Ecto neural progenitor cell (in vitro differentiated cells): ENCODE measurements at regions not wholly inside any gene's neighbourhood (a gene's known extent, or its start where the extent isn't known, plus 50 kb on each side); places are given as distances from the start of the nearest gene placed in this dataset.
"Not testable (repeated sequence)": the region's sequence is repeated elsewhere in the genome, so short reads cannot be mapped to it uniquely, and the experiment has no call there.

Experiments used
- DNase-seq: peaks from one replicate; pipeline ENCODE4 v3.0.0-alpha.2; 2018; ENCODE audit warnings: low spot score

- DNase-seq: no peak
Observed at GRCh38 chrX:13518126-13518525, 51.3 kb upstream of the EGFL6 start.

DNA sequence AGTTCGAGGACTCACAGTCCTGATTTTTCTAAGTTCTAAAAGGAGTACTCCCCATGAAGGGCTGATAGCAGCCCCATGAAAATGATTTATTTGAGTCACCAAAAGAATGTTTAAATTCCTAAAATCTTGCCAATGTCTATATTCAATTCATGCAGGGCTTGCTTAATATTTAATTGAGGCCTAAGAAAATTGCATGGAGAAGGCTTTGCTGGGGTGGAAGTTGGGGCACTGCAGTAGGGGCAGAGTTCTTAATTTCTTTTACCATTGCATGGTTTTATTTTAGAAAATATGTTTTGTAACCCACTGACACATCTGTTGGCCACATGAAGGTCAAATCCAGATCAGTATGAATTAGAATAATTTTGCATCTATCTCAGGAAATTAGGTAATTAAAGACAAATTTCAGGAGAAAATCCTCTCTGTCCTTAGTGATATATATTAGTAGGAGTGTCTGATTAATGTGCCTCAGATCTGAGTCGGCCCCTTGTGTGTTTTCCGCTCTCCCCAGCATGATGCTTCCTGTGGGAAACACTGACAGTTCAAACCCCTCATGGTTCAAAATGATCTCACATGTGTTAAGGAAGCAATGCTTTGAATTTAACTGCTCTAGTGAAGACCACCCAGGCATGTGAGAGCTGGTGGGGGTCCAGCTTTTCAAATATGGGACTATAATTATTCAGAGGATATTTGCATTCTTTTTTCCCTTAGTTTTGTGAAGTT, 54.0 kb upstream of the EGFL6 start:
- no peak for DNase-seq

- no peak for DNase-seq
Observed at GRCh38 chrX:13511944-13512330, 57.5 kb upstream of the EGFL6 start.

DNA sequence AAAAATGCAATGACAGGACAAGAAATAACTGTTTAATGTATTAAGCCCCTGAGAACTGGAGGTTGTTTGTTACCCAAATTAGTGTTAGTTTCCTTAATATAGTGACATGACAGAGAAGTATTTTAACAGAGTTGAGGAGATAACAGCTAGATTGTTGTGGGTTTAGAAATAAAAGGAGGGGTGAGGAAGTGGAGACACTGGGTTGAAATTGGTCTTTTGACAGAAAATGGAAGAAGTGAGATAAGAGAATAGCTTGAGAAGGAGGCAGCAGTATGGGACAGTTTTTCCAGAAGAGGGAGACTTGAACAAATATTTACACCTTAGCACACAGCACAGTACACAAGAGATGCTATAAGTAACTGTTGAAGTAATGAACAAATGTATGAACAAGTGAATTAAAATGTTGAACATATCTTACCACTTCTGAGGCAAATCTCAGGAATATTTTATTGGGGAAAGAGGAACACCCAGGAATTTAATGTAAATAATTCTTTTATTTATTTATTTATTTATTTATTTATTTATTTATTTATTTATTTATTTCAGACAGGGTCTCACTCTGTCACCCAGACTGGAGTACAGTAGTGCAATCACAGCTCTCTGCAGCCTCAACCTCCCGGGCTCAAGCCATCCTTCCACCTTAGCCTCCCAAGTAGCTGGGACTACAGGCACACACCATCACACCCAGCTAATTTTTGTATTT, 58.0 kb upstream of the EGFL6 start:
- no peak for DNase-seq

DNA sequence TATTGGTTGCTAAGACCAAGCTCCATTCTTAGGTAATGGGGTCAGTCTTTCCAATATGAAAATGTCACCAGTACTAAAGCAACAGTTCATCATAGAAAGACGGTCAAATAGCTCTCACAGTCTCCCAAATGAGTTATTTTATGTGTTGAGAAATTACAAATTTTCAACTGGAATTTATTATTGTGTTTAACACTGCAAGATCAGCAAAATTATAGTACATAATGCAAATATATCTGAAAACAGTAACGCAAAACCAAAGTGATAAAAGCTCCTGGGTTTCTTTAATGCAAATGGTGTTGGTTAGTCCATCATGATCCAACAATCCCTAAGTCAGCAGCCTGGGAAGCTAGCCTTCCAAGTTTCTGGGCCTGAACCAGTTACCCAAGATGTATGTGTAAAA, 61.5 kb upstream of the EGFL6 start:
- DNase-seq: no peak

DNA sequence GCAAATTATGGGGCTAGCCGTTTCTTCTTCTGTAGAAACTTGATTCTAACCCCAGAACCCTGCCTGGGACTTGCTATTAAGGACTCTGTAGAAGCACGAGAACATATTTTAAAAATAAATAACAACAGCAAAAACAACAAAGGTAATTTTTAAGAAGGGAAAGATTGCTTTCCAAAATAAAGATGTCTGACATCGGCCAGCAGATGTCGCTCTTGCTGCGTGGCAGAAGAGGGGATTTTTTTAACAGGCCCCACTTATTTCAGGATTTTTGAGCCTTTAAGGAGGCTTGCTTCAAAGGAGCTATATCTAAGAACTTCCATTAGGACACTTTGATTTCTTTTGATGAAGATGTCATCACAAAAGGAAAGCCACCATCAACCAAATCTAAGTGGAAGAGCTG, 62.8 kb upstream of the EGFL6 start:
- no peak for DNase-seq

DNA sequence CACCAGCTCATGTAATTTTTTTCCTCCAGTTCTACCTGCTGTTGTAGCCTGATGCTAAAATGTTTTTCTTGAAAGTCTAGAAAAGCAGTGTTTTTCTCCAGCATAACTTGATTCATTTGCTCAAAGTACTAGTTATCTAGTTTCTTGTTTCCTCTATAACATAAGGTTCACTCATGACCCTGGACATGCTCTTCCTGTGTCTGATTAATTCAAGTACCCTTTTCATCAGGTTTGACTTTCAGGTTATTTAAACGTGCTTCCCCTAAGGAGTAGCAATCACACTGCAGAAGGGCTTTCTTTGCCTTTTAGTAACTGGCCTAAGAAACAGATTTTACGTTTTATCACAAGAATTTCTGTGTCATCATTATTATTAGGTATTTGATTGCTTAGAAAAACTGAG, 66.8 kb upstream of the EGFL6 start:
- no peak for DNase-seq

- no peak for DNase-seq
Observed at GRCh38 chrX:13499736-13500135, 69.7 kb upstream of the EGFL6 start.

DNA sequence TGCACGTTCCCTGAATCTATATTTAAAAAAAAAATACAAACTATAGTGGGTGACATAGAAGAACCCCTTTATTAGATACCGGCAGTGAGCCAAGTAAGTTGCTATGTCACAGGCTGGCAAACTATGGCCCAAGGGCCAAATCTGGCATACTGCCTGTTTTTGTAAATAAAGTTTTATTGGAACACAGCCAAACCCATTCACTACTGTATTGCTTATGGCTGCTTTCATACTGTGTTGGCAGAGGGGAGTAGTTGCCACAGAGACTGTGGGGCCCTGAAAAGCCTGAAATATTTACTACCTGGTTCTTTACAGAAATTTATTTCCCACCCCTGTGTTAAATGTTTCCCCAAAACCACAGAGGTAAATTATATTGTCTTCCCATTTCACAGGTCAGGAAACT, 71.2 kb upstream of the EGFL6 start:
- no peak for DNase-seq

GRCh38 chrX:13495232-13495631, 74.2 kb upstream of the EGFL6 start:
- no peak for DNase-seq

DNA sequence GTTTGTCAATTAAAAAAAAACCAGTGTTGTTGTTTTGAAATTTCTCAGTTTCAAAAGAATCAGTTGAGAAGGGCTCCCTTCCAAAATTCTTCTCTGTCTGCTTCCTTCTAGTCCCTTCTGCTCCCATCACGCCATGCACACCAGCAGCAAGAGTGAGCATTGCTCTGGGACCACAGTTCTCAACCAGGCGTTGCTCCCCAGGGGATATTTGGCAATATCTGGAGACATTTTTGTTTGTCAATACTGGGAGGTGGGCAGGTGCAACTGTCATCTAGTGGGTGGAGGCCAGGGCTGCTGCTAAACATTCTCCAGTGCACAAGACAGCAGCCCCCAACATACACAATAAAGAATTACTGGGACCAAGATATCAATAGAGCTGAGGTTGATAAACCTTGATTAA, 74.8 kb upstream of the EGFL6 start:
- no peak for DNase-seq

DNA sequence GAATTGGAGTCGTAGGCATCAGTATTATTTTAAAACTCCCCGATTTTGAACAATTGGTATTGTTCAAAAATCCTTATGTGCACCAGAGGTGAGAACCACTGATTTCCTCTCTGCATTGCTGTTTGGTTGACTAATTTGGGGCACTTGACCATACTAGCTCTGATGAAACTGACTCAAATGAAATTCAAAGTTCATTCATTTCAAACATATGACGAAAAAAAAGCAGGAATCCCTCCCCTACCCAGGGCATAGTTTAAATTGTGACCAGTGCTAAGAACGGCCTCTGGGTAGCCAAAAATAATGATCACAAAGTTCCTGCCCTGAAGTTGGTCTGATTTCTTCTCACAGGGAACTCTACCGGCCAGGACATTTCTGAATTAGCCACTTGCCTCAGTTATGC, 75.7 kb upstream of the EGFL6 start:
- DNase-seq: no peak

DNA sequence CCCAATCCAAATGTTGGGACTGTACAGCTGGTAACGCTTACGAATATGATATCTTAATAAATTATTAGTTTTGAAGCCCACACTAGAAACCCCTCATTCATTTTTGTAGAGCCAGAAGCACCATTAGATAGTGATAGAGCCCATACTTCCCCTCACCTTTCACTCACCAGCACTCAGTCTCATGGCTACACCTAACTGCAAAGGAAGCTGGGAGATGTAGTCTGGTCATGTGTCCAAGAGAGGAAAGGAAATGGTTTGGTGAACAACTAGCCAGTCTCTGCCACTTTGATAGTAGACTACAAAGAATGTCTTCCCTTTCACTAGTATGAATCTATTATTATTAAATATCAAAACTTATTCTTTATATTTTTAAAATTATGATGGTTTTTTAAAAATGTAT, 77.1 kb upstream of the EGFL6 start:
- no peak for DNase-seq

- DNase-seq: no peak
Observed at GRCh38 chrX:13491061-13491460, 78.3 kb upstream of the EGFL6 start.

DNA sequence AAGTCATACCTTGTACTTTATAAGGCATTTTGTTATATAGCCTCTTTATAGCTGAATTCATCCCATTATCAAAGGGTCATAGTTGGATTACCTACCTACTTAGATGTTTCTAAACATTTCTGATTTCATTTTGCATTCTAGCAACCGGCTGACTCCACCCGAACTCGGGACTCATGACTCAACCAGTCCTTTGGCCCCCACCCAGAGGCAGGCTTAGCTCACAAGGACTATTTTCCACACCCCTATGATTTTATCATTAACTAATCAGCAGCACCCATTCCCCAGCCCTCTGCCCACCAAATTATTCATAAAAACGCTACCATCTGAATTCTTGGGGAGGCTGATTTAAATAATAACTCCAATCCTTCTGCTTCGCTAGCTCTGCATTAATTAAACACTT, 79.9 kb upstream of the EGFL6 start:
- no peak for DNase-seq

- peak; percentile 59 for DNase-seq
Observed at GRCh38 chrX:13487731-13488505, 81.5 kb upstream of the EGFL6 start.

DNA sequence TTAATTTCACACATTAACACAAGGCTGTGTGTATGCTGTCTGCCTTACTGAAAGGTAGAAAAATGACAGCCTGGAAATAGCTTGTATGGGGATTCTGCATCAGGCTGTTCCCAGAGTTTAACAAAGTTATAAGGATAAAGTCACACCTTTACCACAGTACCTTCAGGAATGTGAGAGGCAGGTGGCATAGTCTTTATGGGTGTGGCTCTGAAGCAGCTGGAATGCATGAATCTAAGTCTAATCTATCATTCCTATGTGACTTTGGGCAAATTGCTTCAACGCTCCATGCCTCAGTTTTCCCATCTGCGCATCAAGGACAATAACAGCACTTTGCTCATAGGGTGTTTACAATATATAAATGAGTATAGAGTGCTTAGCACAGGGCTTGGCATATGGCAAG, 84.2 kb upstream of the EGFL6 start:
- no peak for DNase-seq

- no peak for DNase-seq
Observed at GRCh38 chrX:13483773-13484172, 85.6 kb upstream of the EGFL6 start.

DNA sequence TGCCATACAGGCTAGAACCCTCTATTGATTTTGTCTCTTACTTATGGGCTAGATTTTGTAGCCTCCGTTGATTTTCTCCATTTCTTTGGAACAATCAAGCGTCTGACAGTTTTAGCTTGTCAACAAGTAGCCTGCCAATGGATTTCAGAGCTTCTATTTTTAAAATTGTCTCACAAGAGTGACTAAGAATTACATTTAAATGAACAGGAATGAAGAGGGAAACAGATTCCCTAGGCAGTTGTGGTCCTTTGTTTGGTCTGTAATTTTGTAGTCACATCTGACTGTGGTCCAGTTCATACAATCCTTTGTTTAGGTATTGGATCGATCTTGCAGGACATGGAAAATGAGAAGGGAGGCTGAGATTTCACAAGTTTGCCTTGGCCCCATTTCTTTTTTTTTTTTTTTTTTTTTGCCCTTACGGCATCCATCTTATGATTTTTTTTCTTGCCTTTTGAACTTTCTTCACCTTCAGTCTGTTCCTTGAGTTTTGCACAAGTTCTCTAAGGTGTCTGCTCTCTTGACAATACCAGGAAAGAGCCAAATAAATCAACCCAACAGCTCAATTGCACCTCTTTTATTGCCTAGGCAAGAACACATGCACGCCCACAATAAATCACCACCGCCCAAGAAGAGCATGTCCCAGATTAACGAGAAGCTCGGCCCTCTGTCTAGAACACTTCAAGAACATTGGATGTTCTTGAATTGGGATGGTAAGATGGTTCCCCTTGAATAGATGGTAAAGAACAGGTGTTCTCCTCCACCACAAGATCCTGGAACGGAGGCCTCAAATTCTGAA, 86.5 kb upstream of the EGFL6 start:
- DNase-seq: no peak

DNA sequence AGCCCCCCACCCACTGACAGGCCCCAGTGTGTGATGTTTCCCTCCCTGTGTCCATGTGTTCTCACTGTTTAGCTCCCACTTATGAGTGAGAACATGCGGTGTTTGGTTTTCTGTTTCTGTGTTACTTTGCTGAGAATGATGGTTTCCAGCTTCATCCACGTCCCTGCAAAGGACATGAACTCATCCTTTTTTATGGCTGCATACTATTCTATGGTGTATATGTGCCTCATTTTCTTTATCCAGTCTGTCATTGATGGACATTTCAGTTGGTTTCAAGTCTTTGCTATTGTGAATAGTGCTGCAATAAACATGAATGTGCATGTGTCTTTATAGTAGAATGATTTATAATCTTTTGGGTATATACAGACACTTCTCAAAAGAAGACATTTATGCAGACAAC, 88.6 kb upstream of the EGFL6 start:
- not testable (repeated sequence) for DNase-seq

DNA sequence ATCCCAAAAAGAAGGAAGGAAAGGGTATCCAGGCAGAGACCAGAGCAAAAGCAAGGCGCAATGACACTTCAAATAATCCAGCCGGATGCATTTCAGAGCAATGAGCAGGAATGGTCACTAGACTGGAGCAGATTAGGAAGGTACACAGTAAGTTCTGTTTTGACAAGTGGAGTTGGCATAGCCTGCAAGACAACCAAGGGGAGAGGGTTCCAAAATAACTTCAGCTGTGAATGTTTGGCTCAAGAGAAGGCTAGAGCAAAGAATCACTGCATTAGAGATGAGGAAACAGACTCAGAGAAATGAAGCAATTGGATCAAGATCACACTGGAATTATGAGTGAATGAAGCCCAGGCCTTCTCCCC, 90.0 kb upstream of the EGFL6 start:
- DNase-seq: no peak

DNA sequence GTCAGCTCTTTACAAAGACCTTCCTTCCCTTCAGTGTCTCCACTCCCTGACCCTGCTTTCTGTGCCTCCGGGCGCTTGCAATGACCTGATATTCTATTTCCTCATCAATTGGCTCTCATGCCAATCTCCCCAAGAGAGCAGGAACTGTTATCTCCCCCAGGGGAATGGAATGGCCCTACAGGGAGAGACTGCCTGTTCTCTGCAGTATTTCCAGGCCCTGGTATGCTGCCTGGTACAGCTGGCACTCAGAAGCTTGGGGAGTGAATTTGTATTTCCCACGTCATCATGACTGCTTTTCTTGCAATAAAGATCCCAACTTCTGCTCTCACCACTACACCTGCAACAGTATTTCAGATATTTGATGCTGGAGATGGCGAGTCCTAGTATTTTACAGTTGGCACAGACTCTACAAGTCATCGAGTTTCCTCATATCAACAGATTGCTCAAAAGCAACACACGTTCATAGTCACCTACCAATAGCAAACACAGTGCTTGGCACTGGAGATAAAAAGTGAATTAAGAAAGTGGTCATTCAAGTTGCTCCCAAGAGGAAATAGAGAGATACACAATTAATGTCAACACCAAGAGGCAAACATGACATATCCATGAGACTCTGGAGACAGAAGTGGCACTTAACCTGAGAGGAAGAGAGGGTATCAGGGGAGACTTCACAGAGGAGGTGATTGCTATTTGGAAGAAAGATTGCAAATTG, 90.5 kb upstream of the EGFL6 start:
- DNase-seq: no peak
